SK-N-MC (cell line): ENCODE measurements at regions not wholly inside any gene's neighbourhood (a gene's known extent, or its start where the extent isn't known, plus 50 kb on each side); places are given as distances from the start of the nearest gene placed in this dataset.
"Not testable (repeated sequence)": the region's sequence is repeated elsewhere in the genome, so short reads cannot be mapped to it uniquely, and the experiment has no call there.

Source experiments
- EZH2 ChIP-seq: fragments of 200-600 bp; sonication (generic); IDR thresholded peaks from one replicate; pipeline ENCODE4 v1.6.1; 2017; ENCODE audit warnings: antibody characterized with exemption
- FOXP2 ChIP-seq: optimal IDR thresholded peaks from 2 replicates; pipeline ENCODE3; 2011; ENCODE audit warnings: mild to moderate bottlenecking, moderate library complexity; ENCODE audit not compliant: insufficient read depth; ENCODE audit errors: extremely low read length, control extremely low read depth
- POLR2AphosphoS5 ChIP-seq: IDR thresholded peaks from 2 replicates; pipeline ENCODE4 v1.6.1; 2012; ENCODE audit warnings: mild to moderate bottlenecking, low read depth, low read length, borderline replicate concordance

GRCh38 chr18:8913606-8914403 is 188.7 kb upstream of the NDUFV2 start:
- TF ChIP-seq EZH2, POLR2AphosphoS5, FOXP2: not testable (repeated sequence)
